ENCODE measurements at regions not wholly inside any gene's neighbourhood (a gene's known extent, or its start where the extent isn't known, plus 50 kb on each side); places are given as distances from the start of the nearest gene placed in this dataset.

GRCh38 chrX:67780694-67781109 lies 236.9 kb downstream of the AR start:
- DNase-seq = peak; percentile 88

- DNase-seq = peak in 1 of 2 experiments; percentile 71
These were observed 237.3 kb downstream of the AR start for GRCh38 chrX:67781132-67781531.

DNA sequence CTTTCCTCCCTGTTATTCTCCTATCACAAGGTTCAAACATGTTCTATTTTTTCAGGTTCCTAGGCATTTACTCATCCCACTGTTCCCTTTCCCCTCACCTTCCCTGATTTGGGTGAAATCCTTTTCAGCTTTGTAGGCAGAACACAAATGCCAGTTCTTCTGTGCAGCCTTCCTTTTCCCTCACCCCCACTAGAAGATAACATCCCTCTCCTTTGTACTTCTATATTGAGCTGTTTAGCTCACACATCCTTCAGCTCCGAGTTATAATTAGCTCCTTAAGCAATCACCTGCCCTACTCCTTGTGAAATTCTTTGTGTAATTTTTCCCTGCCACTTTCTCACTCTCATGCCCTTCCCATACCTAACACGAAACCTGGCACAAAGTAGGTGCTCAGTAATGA lies 240.9 kb downstream of the AR start:
- DNase-seq = no peak

GRCh38 chrX:67787196-67787595 lies 243.4 kb downstream of the AR start:
- no peak for DNase-seq

GRCh38 chrX:67789536-67789935 lies 245.7 kb downstream of the AR start:
- no peak for DNase-seq
